H9 (cell line): ENCODE measurements at regions not wholly inside any gene's neighbourhood (a gene's known extent, or its start where the extent isn't known, plus 50 kb on each side); places are given as distances from the start of the nearest gene placed in this dataset.

Source experiments
- DNase-seq: peaks from one replicate; pipeline ENCODE4 v3.0.0-alpha.2; 2017
- H2AFZ ChIP-seq: one replicate; pipeline ENCODE4 v1.6.1; 2013; ENCODE audit warnings: mild to moderate bottlenecking, low read length, control low read depth, moderate library complexity
- H2AK5ac ChIP-seq: 2 replicates; pipeline ENCODE4 v1.6.1; 2013; ENCODE audit warnings: low read length, control low read depth, mixed read lengths; ENCODE audit not compliant: insufficient read length
- H2BK120ac ChIP-seq: one replicate; pipeline ENCODE4 v1.6.1; 2013; ENCODE audit warnings: low read depth, mild to moderate bottlenecking, low read length, control low read depth, inconsistent platforms; ENCODE audit not compliant: poor library complexity, severe bottlenecking
- H2BK12ac ChIP-seq: 2 replicates; pipeline ENCODE4 v1.6.1; 2013; ENCODE audit warnings: low read length, control low read depth, mixed read lengths, low read depth; ENCODE audit not compliant: insufficient read length
- H2BK15ac ChIP-seq: 2 replicates; pipeline ENCODE4 v1.6.1; 2013; ENCODE audit warnings: low read depth, low read length, control low read depth
- H2BK20ac ChIP-seq: one replicate; pipeline ENCODE4 v1.6.1; 2013; ENCODE audit warnings: low read depth, mild to moderate bottlenecking, low read length, control low read depth, inconsistent platforms; ENCODE audit not compliant: poor library complexity, severe bottlenecking
- H2BK5ac ChIP-seq: 2 replicates; pipeline ENCODE4 v1.6.1; 2013; ENCODE audit warnings: low read length, control low read depth, mixed read lengths; ENCODE audit not compliant: insufficient read length
- H3K14ac ChIP-seq: 2 replicates; pipeline ENCODE4 v1.6.1; 2013; ENCODE audit warnings: low read length, control low read depth; ENCODE audit not compliant: insufficient read depth
- H3K18ac ChIP-seq: 2 replicates; pipeline ENCODE4 v1.6.1; 2013; ENCODE audit warnings: low read depth, mild to moderate bottlenecking, mixed read lengths, low read length, control low read depth; ENCODE audit not compliant: insufficient read length
- H3K23ac ChIP-seq: 2 replicates; pipeline ENCODE4 v1.6.1; 2013; ENCODE audit warnings: low read length, control low read depth, mixed read lengths, low read depth; ENCODE audit not compliant: insufficient read length
- H3K23me2 ChIP-seq: 2 replicates; pipeline ENCODE4 v1.6.1; 2013; ENCODE audit warnings: low read depth, mild to moderate bottlenecking, mixed read lengths, low read length, control low read depth; ENCODE audit not compliant: insufficient read length, poor library complexity, severe bottlenecking
- H3K27ac ChIP-seq: 2 replicates; pipeline ENCODE4 v1.5.1; 2013; ENCODE audit warnings: low read length, control low read depth, mixed read lengths, low read depth; ENCODE audit not compliant: insufficient read length
- H3K27me3 ChIP-seq: 2 replicates; pipeline ENCODE4 v1.6.1; 2013; ENCODE audit warnings: low read length, control low read depth, inconsistent platforms; ENCODE audit not compliant: insufficient read depth
- H3K4ac ChIP-seq: 2 replicates; pipeline ENCODE4 v1.6.1; 2013; ENCODE audit warnings: low read depth, mild to moderate bottlenecking, control low read depth, inconsistent platforms, low read length, moderate library complexity
- H3K4me1 ChIP-seq: 2 replicates; pipeline ENCODE4 v1.6.1; 2013; ENCODE audit warnings: low read length, control low read depth, inconsistent platforms; ENCODE audit not compliant: insufficient read depth
- H3K4me2 ChIP-seq: 2 replicates; pipeline ENCODE4 v1.6.1; 2013; ENCODE audit warnings: low read length, control low read depth, mixed read lengths; ENCODE audit not compliant: insufficient read length, insufficient read depth
- H3K56ac ChIP-seq: 2 replicates; pipeline ENCODE4 v1.6.1; 2013; ENCODE audit warnings: low read depth, mild to moderate bottlenecking, mixed read lengths, low read length, control low read depth; ENCODE audit not compliant: insufficient read length
- H3K79me1 ChIP-seq: 2 replicates; pipeline ENCODE4 v1.6.1; 2013; ENCODE audit warnings: low read depth, mild to moderate bottlenecking, moderate library complexity, low read length, control low read depth, inconsistent platforms; ENCODE audit not compliant: insufficient read depth, poor library complexity, severe bottlenecking
- H3K79me2 ChIP-seq: 2 replicates; pipeline ENCODE4 v1.6.1; 2013; ENCODE audit warnings: low read length, control low read depth, inconsistent platforms; ENCODE audit not compliant: insufficient read depth
- H3K9ac ChIP-seq: 2 replicates; pipeline ENCODE4 v1.6.1; 2013; ENCODE audit warnings: low read length, control low read depth, mixed read lengths; ENCODE audit not compliant: insufficient read length; ENCODE audit errors: extremely low read depth
- H3K9me3 ChIP-seq: one replicate; pipeline ENCODE4 v1.6.1; 2013; ENCODE audit warnings: low read depth, low read length, inconsistent platforms; ENCODE audit not compliant: control insufficient read depth
- H3T11ph ChIP-seq: one replicate; pipeline ENCODE4 v1.6.1; 2013; ENCODE audit warnings: mild to moderate bottlenecking, low read length, control low read depth, inconsistent platforms
- H4K20me1 ChIP-seq: one replicate; pipeline ENCODE4 v1.6.1; 2013; ENCODE audit not compliant: control insufficient read depth, insufficient read length, insufficient read depth
- H4K5ac ChIP-seq: 2 replicates; pipeline ENCODE4 v1.6.1; 2013; ENCODE audit warnings: low read depth, mild to moderate bottlenecking, mixed read lengths, low read length, control low read depth; ENCODE audit not compliant: insufficient read length
- H4K8ac ChIP-seq: replicated peaks from 2 replicates; pipeline ENCODE4 v1.6.1; 2013; ENCODE audit warnings: low read length, control low read depth, mixed read lengths, low read depth; ENCODE audit not compliant: insufficient read length
- H4K91ac ChIP-seq: 2 replicates; pipeline ENCODE4 v1.6.1; 2013; ENCODE audit warnings: low read depth, mild to moderate bottlenecking, moderate library complexity, mixed read lengths, low read length, control low read depth; ENCODE audit not compliant: insufficient read length
- H3K27ac Mint-ChIP-seq, 3 experiments: 2 replicates in 2 of 3; 3 replicates in 1 of 3; pipeline ENCODE4 v1.8.0; 2020 to 2021; ENCODE audit warnings: mixed read lengths in 3 of 3, mild to moderate bottlenecking in 1 of 3, moderate library complexity in 1 of 3
- H3K27me3 Mint-ChIP-seq: 2 replicates; pipeline ENCODE4 v1.8.0; 2021; ENCODE audit warnings: low read depth, mild to moderate bottlenecking, moderate library complexity, mixed read lengths
- H3K36me3 Mint-ChIP-seq, 3 experiments: 2 replicates in 2 of 3; 3 replicates in 1 of 3; pipeline ENCODE4 v1.8.0; 2020 to 2021; ENCODE audit warnings: low read depth in 3 of 3, mixed read lengths in 3 of 3; ENCODE audit not compliant: insufficient read depth in 1 of 3
- H3K4me1 Mint-ChIP-seq, 2 experiments: 2 replicates each; pipeline ENCODE4 v1.8.0; 2020; ENCODE audit warnings: mixed read lengths in 2 of 2
- H3K4me3 Mint-ChIP-seq, 2 experiments: 2 replicates in 1 of 2; 3 replicates in 1 of 2; pipeline ENCODE4 v1.8.0; 2020 to 2021; ENCODE audit warnings: mild to moderate bottlenecking in 2 of 2, mixed read lengths in 2 of 2, moderate library complexity in 1 of 2
- H3K9me3 Mint-ChIP-seq, 2 experiments: 2 replicates in 1 of 2; 3 replicates in 1 of 2; pipeline ENCODE4 v1.8.0; 2020; ENCODE audit warnings: mild to moderate bottlenecking in 2 of 2, mixed read lengths in 2 of 2, moderate library complexity in 1 of 2
- CTCF ChIP-seq: fragments of 200-600 bp; sonication (generic); conservative IDR thresholded peaks from 3 replicates; pipeline ENCODE4 v1.8.0; 2021; ENCODE audit warnings: antibody characterized with exemption, mild to moderate bottlenecking
- WGBS: extraction: QIAGEN DNeasy Blood & Tissue Kit; methylation state at CpG from one replicate; pipeline ENCODE4 v1.1.7; 2013; ENCODE audit warnings: missing lambda C conversion rate, low lambda C conversion rate, mixed read lengths; ENCODE audit not compliant: insufficient read length; ENCODE audit errors: extremely low coverage; 5-methylcytosine and 5-hydroxymethylcytosine counted together

GRCh38 chr9:85322592-85322991 lies 419.2 kb downstream of the AGTPBP1 start:
- peaks cover 0 to 4% (median 0%) of the 10 kb centered on the region in 3 experiments; a peak in 2 of 7 replicates for H3K36me3 Mint-ChIP-seq
- TF ChIP-seq CTCF = no peak
- no peak overlapping the region for H2AFZ ChIP-seq
- no peak overlapping the region for H2BK5ac ChIP-seq
- H3K18ac ChIP-seq = no peak overlapping the region
- no peak overlapping the region for H2BK12ac ChIP-seq
- no peak overlapping the region for H3K27ac Mint-ChIP-seq
- no peak overlapping the region for H2AK5ac ChIP-seq
- no peak overlapping the region for H3K23ac ChIP-seq
- no peak overlapping the region for H3K4ac ChIP-seq
- no peaks in the 10 kb centered on the region for H3K79me2 ChIP-seq
- no peak overlapping the region for H3K4me3 Mint-ChIP-seq
- no peak overlapping the region for H2BK20ac ChIP-seq
- DNase-seq = no peak
- H3K4me1 Mint-ChIP-seq = peaks cover 3 to 6% of the 10 kb centered on the region in 2 experiments; a peak in 2 of 4 replicates
- no peaks in the 10 kb centered on the region for H3K9me3 ChIP-seq
- no peak overlapping the region for H3K4me2 ChIP-seq
- H3K56ac ChIP-seq = no peak overlapping the region
- H3K9me3 Mint-ChIP-seq = 0 out of 5 replicates have a peak, but pooled peaks cover 0 to 3% of the 10 kb centered on the region in 2 experiments
- H4K8ac ChIP-seq = no peak overlapping the region
- H3K9ac ChIP-seq = no peak overlapping the region
- no peak overlapping the region for H2BK15ac ChIP-seq
- H3T11ph ChIP-seq = no peak overlapping the region
- no peaks in the 10 kb centered on the region for H3K27me3 Mint-ChIP-seq
- no peak overlapping the region for H3K14ac ChIP-seq
- no CpG with 5 or more reads among the region's 4 CpGs for WGBS
- no peaks in the 10 kb centered on the region for H3K79me1 ChIP-seq
- H4K20me1 ChIP-seq = no peaks in the 10 kb centered on the region
- no peak overlapping the region for H2BK120ac ChIP-seq
- no peak overlapping the region for H4K5ac ChIP-seq
- no peaks in the 10 kb centered on the region for H3K4me1 ChIP-seq
- no peaks in the 10 kb centered on the region for H3K27me3 ChIP-seq
- no peak overlapping the region for H4K91ac ChIP-seq
- H3K27ac ChIP-seq = no peak overlapping the region
- no peaks in the 10 kb centered on the region for H3K23me2 ChIP-seq
